Endothelial cell of umbilical vein (primary cell): ENCODE measurements at regions not wholly inside any gene's neighbourhood (a gene's known extent, or its start where the extent isn't known, plus 50 kb on each side); places are given as distances from the start of the nearest gene placed in this dataset.

ENCODE experiments used
- BruUV-seq: library from RNA; stranded (reverse); fragments of 400-500 nt; replicated peaks from 2 replicates; lab custom pipeline; 2021; lab: Mats Ljungman, UMichigan
- CTCF ChIA-PET: fragments of 300-600, 350-600 bp; sonication (Branson Sonifier 250); formaldehyde crosslinking; loops from one replicate; lab custom pipeline; 2021; ENCODE audit warnings: antibody characterized with exemption, inconsistent platforms; lab: Charles Lee
- POLR2A ChIA-PET: fragments of 300-600, 350-600 bp; sonication (Branson Sonifier 250); formaldehyde crosslinking; loops from one replicate; lab custom pipeline; 2021; ENCODE audit warnings: antibody characterized with exemption, inconsistent platforms; lab: Charles Lee
- DNase-seq: peaks from one replicate; pipeline ENCODE4 v3.0.0-alpha.2; 2011; ENCODE audit warnings: low read depth, low spot score
- FAIRE-seq: peaks from 2 replicates; lab custom pipeline; 2011; peaks lifted over from hg19 to GRCh38; lab: Jason Lieb, UNC
- H2AFZ ChIP-seq: 2 replicates; pipeline ENCODE4 v1.6.0; 2012; ENCODE audit warnings: low read depth, low read length, control low read depth, inconsistent platforms
- H3K27ac ChIP-seq: 2 replicates; pipeline ENCODE4 v1.5.1; 2011; ENCODE audit warnings: low read depth, mild to moderate bottlenecking, control low read depth, low read length, moderate library complexity; ENCODE audit not compliant: insufficient read depth
- H3K27me3 ChIP-seq, 2 experiments: 2 replicates each; pipeline versions ENCODE4 v1.6.0 to v1.6.1; 2011; ENCODE audit warnings: low read length in 2 of 2, mixed read lengths in 1 of 2; ENCODE audit not compliant: control insufficient read depth in 2 of 2, insufficient read depth in 2 of 2
- H3K36me3 ChIP-seq, 2 experiments: 2 replicates in 1 of 2; 3 replicates in 1 of 2; pipeline ENCODE4 v1.5.1; 2011; ENCODE audit warnings: low read length in 2 of 2, mild to moderate bottlenecking in 1 of 2, moderate library complexity in 1 of 2; ENCODE audit not compliant: control insufficient read depth in 2 of 2, insufficient read depth in 2 of 2; ENCODE audit errors: extremely low read depth in 1 of 2
- H3K4me1 ChIP-seq: 3 replicates; pipeline ENCODE4 v1.5.1; 2011; ENCODE audit warnings: mild to moderate bottlenecking, low read length; ENCODE audit not compliant: control insufficient read depth, insufficient read depth; ENCODE audit errors: extremely low read depth
- H3K4me2 ChIP-seq: 2 replicates; pipeline ENCODE4 v1.6.1; 2011; ENCODE audit warnings: low read length, control low read depth, mixed read lengths; ENCODE audit not compliant: insufficient read depth
- H3K4me3 ChIP-seq, 3 experiments: fragments of 200-600 bp in 1 of 3; sonication (generic), shearing (Covaris generic) in 1 of 3; replicated peaks in 1 of 3; 2 replicates each; pipeline ENCODE4 v1.5.1; 2011 to 2016; ENCODE audit warnings: control low read depth in 3 of 3, low read length in 3 of 3, mild to moderate bottlenecking in 2 of 3, inconsistent platforms in 1 of 3, low read depth in 1 of 3, moderate library complexity in 1 of 3; ENCODE audit not compliant: insufficient read depth in 1 of 3
- H3K79me2 ChIP-seq: 2 replicates; pipeline ENCODE4 v1.6.0; 2012; ENCODE audit warnings: low read length, inconsistent platforms; ENCODE audit not compliant: control insufficient read depth, insufficient read depth
- H3K9ac ChIP-seq: replicated peaks from 2 replicates; pipeline ENCODE3; 2011; ENCODE audit warnings: low read length, control low read depth; ENCODE audit not compliant: insufficient read depth; ENCODE audit errors: extremely low read depth
- H3K9me1 ChIP-seq: replicated peaks from 3 replicates; pipeline ENCODE4 v1.6.0; 2011; ENCODE audit warnings: mild to moderate bottlenecking, low read length; ENCODE audit not compliant: control insufficient read depth, insufficient read depth; ENCODE audit errors: extremely low read depth
- H3K9me3 ChIP-seq: replicated peaks from 2 replicates; pipeline ENCODE4 v1.5.1; 2012; ENCODE audit warnings: low read length, inconsistent platforms; ENCODE audit not compliant: control insufficient read depth, insufficient read depth
- H4K20me1 ChIP-seq: replicated peaks from 2 replicates; pipeline ENCODE3; 2011; ENCODE audit warnings: mild to moderate bottlenecking, low read length; ENCODE audit not compliant: control insufficient read depth, insufficient read depth; ENCODE audit errors: extremely low read depth
- EZH2 ChIP-seq: IDR thresholded peaks from 2 replicates; pipeline ENCODE4 v1.6.1; 2012; ENCODE audit warnings: borderline replicate concordance, low read depth, mild to moderate bottlenecking, moderate library complexity, low read length, inconsistent platforms; ENCODE audit not compliant: severe bottlenecking
- FOS ChIP-seq: IDR thresholded peaks from 2 replicates; pipeline ENCODE4 v1.6.1; 2011; ENCODE audit warnings: mild to moderate bottlenecking, low read length, moderate library complexity, borderline replicate concordance; ENCODE audit not compliant: insufficient read depth
- GATA2 ChIP-seq: IDR thresholded peaks from 2 replicates; pipeline ENCODE4 v1.7.0; 2011; ENCODE audit warnings: low read depth, mild to moderate bottlenecking, moderate library complexity, mixed read lengths, low read length; ENCODE audit not compliant: insufficient read length, insufficient read depth
- JUN ChIP-seq: IDR thresholded peaks from 2 replicates; pipeline ENCODE4 v1.6.1; 2011; ENCODE audit warnings: borderline replicate concordance, low read depth; ENCODE audit not compliant: insufficient read length, insufficient read depth
- MYC ChIP-seq: IDR thresholded peaks from one replicate; pipeline ENCODE4 v1.6.1; 2011; ENCODE audit warnings: mild to moderate bottlenecking, low read depth, low read length
- POLR2A ChIP-seq: IDR thresholded peaks from 2 replicates; pipeline ENCODE4 v1.6.1; 2012; ENCODE audit warnings: low read depth, mild to moderate bottlenecking, control low read depth, low read length
- POLR2AphosphoS5 ChIP-seq: IDR thresholded peaks from 2 replicates; pipeline ENCODE4 v1.6.1; 2012; ENCODE audit warnings: low read depth, mild to moderate bottlenecking, control low read depth, low read length, moderate library complexity; ENCODE audit not compliant: insufficient read depth
- dilution Hi-C: fragments of 300-500 bp; cut with MboI; formaldehyde crosslinking; loops from one replicate; pipeline ENCODE4 v1.15.0; 2019; ENCODE audit warnings: low sequenced_read_pairs; ENCODE audit not compliant: extremely low pct_ligation_motif_present
- intact Hi-C: fragments of 100-400 bp; cut with micrococcal nuclease; formaldehyde crosslinking; loops from one replicate; pipeline ENCODE4 v1.10.0; 2022
- TF ChIP-seq, protein P1 (sequence below), 2 donors: IDR thresholded peaks; 1 replicate in 1 of 2; 2 replicates in 1 of 2; pipeline ENCODE4 v1.5.1; 2011; ENCODE audit warnings: low read length in 2 of 2, mild to moderate bottlenecking in 2 of 2, moderate library complexity in 2 of 2, control low read depth in 1 of 2, inconsistent platforms in 1 of 2, low read depth in 1 of 2; ENCODE audit not compliant: insufficient read depth in 1 of 2; ENCODE audit errors: extremely low read depth in 1 of 2
- TF ChIP-seq, protein P2 (sequence below): IDR thresholded peaks from 2 replicates; pipeline ENCODE4 v1.6.1; 2011; ENCODE audit not compliant: insufficient read depth, insufficient read length

DNA sequence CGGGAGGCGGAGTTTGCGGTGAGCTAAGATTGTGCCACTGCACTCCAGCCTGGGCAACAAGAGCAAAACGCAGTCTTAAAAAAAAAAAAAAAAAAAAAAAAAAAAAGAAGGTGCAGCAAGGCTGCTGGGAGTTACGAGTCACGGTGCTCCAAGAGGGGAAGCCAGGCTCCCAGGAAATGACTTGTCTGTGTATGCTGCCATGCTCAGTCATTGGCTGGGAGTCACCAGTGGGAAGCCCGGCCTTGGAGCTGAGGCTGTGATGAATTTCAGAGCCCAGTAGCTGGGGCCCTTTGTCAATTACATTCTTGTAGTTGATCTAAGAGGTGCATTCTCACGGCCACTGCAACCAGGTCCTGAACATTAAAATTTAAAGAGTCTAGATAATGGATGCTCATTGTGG, 1105.1 kb upstream of the TENM3 start:
- Histone ChIP-seq H3K9me1 (no peaks in the 10 kb centered on the region), H3K4me1 (no peaks in the 10 kb centered on the region), H3K4me2 (no peak overlapping the region), H3K4me3 (no peak overlapping the region), H3K27me3 (no peaks in the 10 kb centered on the region), H3K36me3 (no peaks in the 10 kb centered on the region), H2AFZ (no peak overlapping the region), H4K20me1 (no peaks in the 10 kb centered on the region), H3K9ac (no peak overlapping the region), H3K27ac (no peak overlapping the region), H3K9me3 (no peaks in the 10 kb centered on the region), H3K79me2 (no peaks in the 10 kb centered on the region)
- dilution Hi-C loops (no loop called here), intact Hi-C loops (no loop called here)
- TF ChIP-seq POLR2A = no peak
- TF ChIP-seq, protein P1, sequence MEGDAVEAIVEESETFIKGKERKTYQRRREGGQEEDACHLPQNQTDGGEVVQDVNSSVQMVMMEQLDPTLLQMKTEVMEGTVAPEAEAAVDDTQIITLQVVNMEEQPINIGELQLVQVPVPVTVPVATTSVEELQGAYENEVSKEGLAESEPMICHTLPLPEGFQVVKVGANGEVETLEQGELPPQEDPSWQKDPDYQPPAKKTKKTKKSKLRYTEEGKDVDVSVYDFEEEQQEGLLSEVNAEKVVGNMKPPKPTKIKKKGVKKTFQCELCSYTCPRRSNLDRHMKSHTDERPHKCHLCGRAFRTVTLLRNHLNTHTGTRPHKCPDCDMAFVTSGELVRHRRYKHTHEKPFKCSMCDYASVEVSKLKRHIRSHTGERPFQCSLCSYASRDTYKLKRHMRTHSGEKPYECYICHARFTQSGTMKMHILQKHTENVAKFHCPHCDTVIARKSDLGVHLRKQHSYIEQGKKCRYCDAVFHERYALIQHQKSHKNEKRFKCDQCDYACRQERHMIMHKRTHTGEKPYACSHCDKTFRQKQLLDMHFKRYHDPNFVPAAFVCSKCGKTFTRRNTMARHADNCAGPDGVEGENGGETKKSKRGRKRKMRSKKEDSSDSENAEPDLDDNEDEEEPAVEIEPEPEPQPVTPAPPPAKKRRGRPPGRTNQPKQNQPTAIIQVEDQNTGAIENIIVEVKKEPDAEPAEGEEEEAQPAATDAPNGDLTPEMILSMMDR (IDR thresholded peaks at IDR 0.05; ENCODE audit: extremely low read depth in 1 of 2, insufficient read depth in 1 of 2, low read depth in 1 of 2, low read length in 2 of 2) = no peak
- no peak for TF ChIP-seq EZH2
- DNase-seq (no peak), FAIRE-seq (no peak)
- no TSS peak for BruUV-seq
- CTCF ChIA-PET = no interaction called here
- POLR2A ChIA-PET = no interaction called here

DNA sequence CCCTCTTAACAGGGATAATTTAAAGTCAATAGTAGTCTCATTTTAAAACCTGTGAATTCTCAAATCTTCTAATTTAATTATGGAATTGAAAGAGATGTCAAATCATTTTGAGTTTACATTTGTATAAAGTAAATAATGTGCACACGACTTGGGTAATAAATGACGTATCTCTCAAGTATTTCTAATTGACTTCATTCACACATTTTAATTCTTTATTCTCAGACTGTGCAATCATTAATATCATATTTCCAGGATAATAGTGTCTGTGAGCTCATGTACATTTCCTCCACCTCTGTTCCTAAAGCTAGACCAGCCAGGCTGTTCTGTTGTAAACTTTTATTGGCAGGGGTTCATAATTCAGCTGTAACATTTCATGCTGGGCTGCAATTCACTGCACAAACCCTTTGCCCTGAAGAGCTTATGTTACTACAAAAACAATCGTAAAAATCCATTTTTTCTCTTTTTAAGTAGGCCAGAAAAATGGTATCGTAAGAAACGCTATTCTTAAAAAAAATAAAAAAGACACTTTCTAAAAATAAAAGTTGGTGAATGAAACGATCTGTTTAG, 1103.1 kb upstream of the TENM3 start:
- Histone ChIP-seq H3K9ac (no peak overlapping the region), H3K27ac (no peak overlapping the region), H3K79me2 (no peaks in the 10 kb centered on the region), H3K4me3 (no peak overlapping the region), H2AFZ (no peak overlapping the region), H4K20me1 (no peaks in the 10 kb centered on the region), H3K4me1 (no peaks in the 10 kb centered on the region), H3K27me3 (no peaks in the 10 kb centered on the region), H3K9me1 (no peaks in the 10 kb centered on the region), H3K36me3 (no peaks in the 10 kb centered on the region), H3K9me3 (no peaks in the 10 kb centered on the region), H3K4me2 (no peak overlapping the region)
- intact Hi-C loops = loop anchor here (5.0 to 10.0 kb wide), 2 partner anchors 1337 to 1935 kb away; no protein-coding TSS in a partner anchor
- dilution Hi-C loops = no loop called here
- TF ChIP-seq MYC (no peak), EZH2 (no peak), GATA2 (no peak), FOS (no peak), POLR2A (no peak), JUN (no peak), POLR2AphosphoS5 (no peak)
- TF ChIP-seq, protein P2, sequence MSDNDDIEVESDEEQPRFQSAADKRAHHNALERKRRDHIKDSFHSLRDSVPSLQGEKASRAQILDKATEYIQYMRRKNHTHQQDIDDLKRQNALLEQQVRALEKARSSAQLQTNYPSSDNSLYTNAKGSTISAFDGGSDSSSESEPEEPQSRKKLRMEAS = no peak
- TF ChIP-seq, protein P1 (IDR thresholded peaks at IDR 0.05; ENCODE audit: extremely low read depth in 1 of 2, insufficient read depth in 1 of 2, low read depth in 1 of 2, low read length in 2 of 2) = no peak
- no peak for DNase-seq
- BruUV-seq = no TSS peak
- POLR2A ChIA-PET = no interaction called here
- no peak for FAIRE-seq
- CTCF ChIA-PET = interaction anchor here (0.9 kb wide), 1 partner anchor 1785 kb away, joined by 3 read pairs; no protein-coding TSS in a partner anchor
